HCT116 (cell line): ENCODE measurements at regions not wholly inside any gene's neighbourhood (a gene's known extent, or its start where the extent isn't known, plus 50 kb on each side); places are given as distances from the start of the nearest gene placed in this dataset.

Experiments used
- ATAC-seq: fragments of 200-7000 bp; cut with Tn5 transposase; 2 replicates; pipeline ENCODE4 v1.9.1; 2020; ENCODE audit warnings: mild to moderate bottlenecking, moderate library complexity
- BruUV-seq: library from RNA; stranded (reverse); fragments of 400-500 nt; replicated peaks from 2 replicates; lab custom pipeline; 2021; lab: Mats Ljungman, UMichigan
- CTCF ChIA-PET: fragments of 300-600 bp; sonication (Branson Sonifier 250); formaldehyde crosslinking; loops from one replicate; lab custom pipeline; 2021; ENCODE audit warnings: antibody characterized with exemption; lab: Charles Lee
- POLR2A ChIA-PET: fragments of 300-600, 350-600 bp; sonication (Branson Sonifier 250); formaldehyde crosslinking; loops from one replicate; lab custom pipeline; 2021; ENCODE audit warnings: antibody characterized with exemption; lab: Charles Lee
- RAD21 ChIA-PET, 2 experiments: fragments of 300-600 bp; sonication (Branson Sonifier 250); formaldehyde crosslinking; loops; one replicate each; lab custom pipeline; 2023; ENCODE audit warnings: low total read pairs in 2 of 2; ENCODE audit not compliant: uncharacterized antibody in 2 of 2, unreplicated experiment in 2 of 2, low non-redundant PET in 1 of 2; lab: Charles Lee
- DNase-seq: peaks from one replicate; pipeline ENCODE4 v3.0.0-alpha.2; 2010; ENCODE audit warnings: low read depth, low spot score
- H2AFZ ChIP-seq: fragments of 200-600 bp; shearing (Covaris generic), sonication (generic); 2 replicates; pipeline ENCODE4 v1.6.1; 2017; ENCODE audit warnings: low read depth, mixed run types, mixed read lengths, antibody characterized with exemption, low read length; ENCODE audit not compliant: poor library complexity, severe bottlenecking
- H3K27ac ChIP-seq: 2 replicates; pipeline ENCODE4 v1.5.1; 2012; ENCODE audit warnings: low read depth, low read length
- H3K27me3 ChIP-seq: fragments of 200-600 bp; sonication (generic); 2 replicates; pipeline ENCODE4 v1.6.1; 2016; ENCODE audit warnings: mixed run types, low read length, mixed read lengths; ENCODE audit not compliant: insufficient read depth
- H3K36me3 ChIP-seq, 2 experiments: fragments of 200-500 bp in 1 of 2; fragments of 200-600 bp in 1 of 2; sonication (Bioruptor generic) in 1 of 2; sonication (generic) in 1 of 2; 2 replicates each; pipeline versions ENCODE4 v1.5.1 to v1.6.1; 2014 to 2016; ENCODE audit warnings: low read length in 2 of 2, inconsistent platforms in 1 of 2, mixed read lengths in 1 of 2, mixed run types in 1 of 2; ENCODE audit not compliant: insufficient read depth in 2 of 2, control insufficient read depth in 1 of 2
- H3K4me1 ChIP-seq, 2 experiments: fragments of 200-600 bp in 1 of 2; sonication (generic) in 1 of 2; 2 replicates each; pipeline versions ENCODE4 v1.5.1 to v1.6.1; 2012 to 2017; ENCODE audit warnings: low read length in 2 of 2, inconsistent platforms in 1 of 2, mild to moderate bottlenecking in 1 of 2, mixed read lengths in 1 of 2, mixed run types in 1 of 2, moderate library complexity in 1 of 2; ENCODE audit not compliant: insufficient read depth in 2 of 2, control insufficient read depth in 1 of 2
- H3K4me2 ChIP-seq: fragments of 200-600 bp; sonication (generic); 2 replicates; pipeline ENCODE4 v1.6.1; 2017; ENCODE audit warnings: mixed run types, low read length, mixed read lengths
- H3K4me3 ChIP-seq, 2 experiments: fragments of 200-600 bp in 1 of 2; sonication (generic) in 1 of 2; replicated peaks in 1 of 2; 2 replicates each; pipeline ENCODE4 v1.5.1; 2011 to 2016; ENCODE audit warnings: low read length in 2 of 2, control low read depth in 1 of 2, low read depth in 1 of 2, mild to moderate bottlenecking in 1 of 2, mixed read lengths in 1 of 2, mixed run types in 1 of 2
- H3K79me2 ChIP-seq: fragments of 200-600 bp; sonication (generic); 2 replicates; pipeline ENCODE4 v1.6.1; 2017; ENCODE audit warnings: mild to moderate bottlenecking, mixed run types, low read length, moderate library complexity, mixed read lengths; ENCODE audit not compliant: insufficient read depth
- H3K9ac ChIP-seq: fragments of 200-600 bp; sonication (generic); 2 replicates; pipeline ENCODE4 v1.6.1; 2016; ENCODE audit warnings: low read length, mixed read lengths
- H3K9me2 ChIP-seq: fragments of 200-600 bp; sonication (generic), shearing (Covaris generic); 2 replicates; pipeline ENCODE4 v1.6.1; 2017; ENCODE audit warnings: mixed run types, mild to moderate bottlenecking, moderate library complexity; ENCODE audit not compliant: insufficient read depth
- H3K9me3 ChIP-seq, 2 experiments: fragments of 200-500 bp in 1 of 2; fragments of 200-600 bp in 1 of 2; sonication (Bioruptor generic) in 1 of 2; sonication (generic) in 1 of 2; 2 replicates each; pipeline ENCODE4 v1.6.1; 2014 to 2017; ENCODE audit warnings: low read length in 2 of 2, mixed read lengths in 2 of 2, inconsistent platforms in 1 of 2, low read depth in 1 of 2, mild to moderate bottlenecking in 1 of 2, mixed run types in 1 of 2, moderate library complexity in 1 of 2; ENCODE audit not compliant: control insufficient read depth in 1 of 2, insufficient read depth in 1 of 2
- H4K20me1 ChIP-seq: fragments of 200-600 bp; sonication (generic), shearing (Covaris generic); 2 replicates; pipeline ENCODE4 v1.6.1; 2017; ENCODE audit warnings: mixed run types, mild to moderate bottlenecking, moderate library complexity; ENCODE audit not compliant: insufficient read depth
- ATF3 ChIP-seq: IDR thresholded peaks from 2 replicates; pipeline ENCODE4 v1.6.1; 2012
- CBX3 ChIP-seq: IDR thresholded peaks from 2 replicates; pipeline ENCODE4 v1.6.1; 2012; ENCODE audit warnings: low read depth
- CEBPB ChIP-seq: IDR thresholded peaks from 2 replicates; pipeline ENCODE4 v1.6.1; 2012; ENCODE audit warnings: low read depth
- EGR1 ChIP-seq: IDR thresholded peaks from 2 replicates; pipeline ENCODE4 v1.6.1; 2012; ENCODE audit warnings: low read depth
- EZH2 ChIP-seq: fragments of 200-600 bp; sonication (generic); IDR thresholded peaks from 2 replicates; pipeline ENCODE4 v1.6.1; 2017; ENCODE audit warnings: antibody characterized with exemption, mixed run types
- EZH2phosphoT487 ChIP-seq: fragments of 200-600 bp; IDR thresholded peaks from 2 replicates; pipeline ENCODE4 v1.6.1; 2018; ENCODE audit warnings: antibody characterized with exemption, borderline replicate concordance
- JUND ChIP-seq: IDR thresholded peaks from 2 replicates; pipeline ENCODE4 v1.6.1; 2012
- MAX ChIP-seq: IDR thresholded peaks from 2 replicates; pipeline ENCODE4 v1.6.1; 2012
- RAD21 ChIP-seq: IDR thresholded peaks from 2 replicates; pipeline ENCODE4 v1.6.1; 2012; ENCODE audit warnings: low read depth, mild to moderate bottlenecking
- REST ChIP-seq: IDR thresholded peaks from 2 replicates; pipeline ENCODE4 v1.6.1; 2012; ENCODE audit warnings: low read depth
- SIN3A ChIP-seq: IDR thresholded peaks from 2 replicates; pipeline ENCODE4 v1.6.1; 2012; ENCODE audit warnings: low read depth
- TCF7L2 ChIP-seq: IDR thresholded peaks from 2 replicates; pipeline ENCODE4 v1.7.0; 2011; ENCODE audit warnings: borderline replicate concordance, inconsistent platforms; ENCODE audit not compliant: insufficient read depth, insufficient read length; ENCODE audit errors: extremely low read depth
- YY1 ChIP-seq: IDR thresholded peaks from 2 replicates; pipeline ENCODE4 v1.6.1; 2011; ENCODE audit warnings: low read length, low read depth, moderate library complexity, mild to moderate bottlenecking; ENCODE audit not compliant: insufficient replicate concordance; ENCODE audit errors: extremely low read depth
- ZFX ChIP-seq: fragments of 450-650 bp; IDR thresholded peaks from 2 replicates; pipeline ENCODE4 v1.6.1; 2017
- ZNF274 ChIP-seq: fragments of 200-500 bp; sonication (Bioruptor generic); IDR thresholded peaks from 2 replicates; pipeline ENCODE4 v1.6.1; 2014; ENCODE audit warnings: mild to moderate bottlenecking, low read depth, low read length, inconsistent platforms
- intact Hi-C: fragments of 100-400 bp; cut with micrococcal nuclease; formaldehyde crosslinking; loops from 2 replicates; pipeline ENCODE4 v1.10.0; 2022

GRCh38 chr10:56622335-56622973 lies 261.4 kb upstream of the ZWINT start:
- H3K4me1 ChIP-seq: no peaks in the 10 kb centered on the region
- TF ChIP-seq TCF7L2 (no peak), RAD21 (no peak), JUND (no peak), SIN3A (no peak), MAX (no peak), ZNF274 (no peak), EGR1 (no peak), CBX3 (no peak), CEBPB (no peak), EZH2 (no peak), ZFX (no peak), YY1 (no peak)
- H3K9me2 ChIP-seq: no peaks in the 10 kb centered on the region
- ChIA-PET POLR2A (no interaction called here), RAD21 (no interaction called here), CTCF (no interaction called here)
- no peak overlapping the region for H3K9ac ChIP-seq
- H3K27ac ChIP-seq: no peak overlapping the region
- intact Hi-C loops: no loop called here
- no peaks in the 10 kb centered on the region for H3K36me3 ChIP-seq
- H3K27me3 ChIP-seq: no peaks in the 10 kb centered on the region
- ATAC-seq: no peak
- BruUV-seq: no TSS peak
- H2AFZ ChIP-seq: no peak overlapping the region
- no peaks in the 10 kb centered on the region for H4K20me1 ChIP-seq
- no peaks in the 10 kb centered on the region for H3K79me2 ChIP-seq
- H3K9me3 ChIP-seq: peaks cover 8 to 22% of the 10 kb centered on the region in 2 experiments; a peak in 3 of 4 replicates
- H3K4me3 ChIP-seq: no peak overlapping the region
- no peak for DNase-seq
- H3K4me2 ChIP-seq: no peak overlapping the region

GRCh38 chr10:56606202-56606601 lies 245.1 kb upstream of the ZWINT start:
- Histone ChIP-seq H3K4me3 (no peak overlapping the region), H3K9ac (no peak overlapping the region), H2AFZ (no peak overlapping the region), H3K9me2 (no peaks in the 10 kb centered on the region), H3K36me3 (no peaks in the 10 kb centered on the region), H3K27ac (no peak overlapping the region), H3K4me1 (no peaks in the 10 kb centered on the region), H3K4me2 (no peak overlapping the region), H3K27me3 (no peaks in the 10 kb centered on the region), H4K20me1 (no peaks in the 10 kb centered on the region), H3K9me3 (peaks cover 6 to 22% of the 10 kb centered on the region in 2 experiments; a peak in 2 of 4 replicates), H3K79me2 (no peaks in the 10 kb centered on the region)
- intact Hi-C loops: no loop called here
- ChIA-PET POLR2A (no interaction called here), RAD21 (no interaction called here), CTCF (no interaction called here)
- ATAC-seq (no peak), DNase-seq (no peak)
- BruUV-seq: no TSS peak
- no peak for TF ChIP-seq ZNF274
- no peak for TF ChIP-seq MAX
- TF ChIP-seq TCF7L2: no peak
- TF ChIP-seq REST: no peak
- TF ChIP-seq YY1: no peak
- no peak for TF ChIP-seq EZH2phosphoT487
- no peak for TF ChIP-seq ZFX
- TF ChIP-seq JUND: no peak
- no peak for TF ChIP-seq ATF3
- TF ChIP-seq EZH2: no peak
